ENCODE measurements at regions not wholly inside any gene's neighbourhood (a gene's known extent, or its start where the extent isn't known, plus 50 kb on each side); places are given as distances from the start of the nearest gene placed in this dataset.
"Not testable (repeated sequence)": the region's sequence is repeated elsewhere in the genome, so short reads cannot be mapped to it uniquely, and the experiment has no call there.

DNA sequence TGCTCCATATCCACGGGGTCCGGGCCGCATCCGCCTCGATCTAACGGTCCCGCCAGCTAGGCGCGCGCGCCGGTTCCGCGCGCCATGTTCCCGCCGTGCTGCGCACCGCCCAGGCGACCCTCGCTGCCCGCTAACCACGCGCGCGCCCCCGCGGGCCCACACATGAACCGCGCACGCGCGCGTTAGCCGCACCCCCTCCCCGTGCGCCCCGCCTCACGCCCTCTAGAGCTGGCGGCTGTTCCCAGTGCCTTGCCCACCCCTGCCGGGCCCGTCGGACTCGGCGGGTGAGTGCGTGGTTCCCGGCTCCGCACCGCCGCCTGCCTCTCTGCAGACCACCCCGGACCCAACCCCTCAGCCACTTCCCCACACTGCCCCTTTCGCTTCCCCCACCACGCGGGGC, 57.3 kb downstream of the TP53TG3F start:
- H3K4me1 ChIP-seq; H3K27me3 ChIP-seq (replicated peaks in 1 of 7); H3K4me3 ChIP-seq; intact Hi-C loops (cut with DNase I; ENCODE audit: low total_unique reads); H3K9me3 ChIP-seq; H3K27ac ChIP-seq; H3K36me3 ChIP-seq: not testable (repeated sequence)
- 74 to 86% (median 81%) methylated on average over 13 to 46 of the region's 54 CpGs for WGBS, 5 donors
- peak; percentile 23 for DNase-seq
